ENCODE measurements at regions not wholly inside any gene's neighbourhood (a gene's known extent, or its start where the extent isn't known, plus 50 kb on each side); places are given as distances from the start of the nearest gene placed in this dataset.

- DNase-seq (ENCODE audit: low spot score): no peak
- Mint-ChIP-seq H3K4me3 (ENCODE audit: unreplicated experiment) (no peak overlapping the region), H3K36me3 (ENCODE audit: low read depth) (no peaks in the 10 kb centered on the region), H3K27me3 (ENCODE audit: low read depth) (no peaks in the 10 kb centered on the region), H3K9me3 (ENCODE audit: low read depth) (peaks cover 14% of the 10 kb centered on the region), H3K4me1 (ENCODE audit: low read depth) (no peaks in the 10 kb centered on the region), H3K27ac (ENCODE audit: unreplicated experiment) (no peak overlapping the region)
- no peak for TF ChIP-seq CTCF (IDR thresholded peaks at IDR 0.05)
These were observed 278.4 kb upstream of the CCDC54 start for GRCh38 chr3:107098864-107099263.

GRCh38 chr3:107100137-107100536 lies 277.1 kb upstream of the CCDC54 start:
- Mint-ChIP-seq H3K4me1 (ENCODE audit: low read depth) (no peaks in the 10 kb centered on the region), H3K36me3 (ENCODE audit: low read depth) (no peaks in the 10 kb centered on the region), H3K27ac (ENCODE audit: unreplicated experiment) (no peak overlapping the region), H3K27me3 (ENCODE audit: low read depth) (no peaks in the 10 kb centered on the region), H3K4me3 (ENCODE audit: unreplicated experiment) (no peak overlapping the region), H3K9me3 (ENCODE audit: low read depth) (peaks cover 10% of the 10 kb centered on the region)
- no peak for TF ChIP-seq CTCF (IDR thresholded peaks at IDR 0.05)
- DNase-seq (ENCODE audit: low spot score): no peak

DNA sequence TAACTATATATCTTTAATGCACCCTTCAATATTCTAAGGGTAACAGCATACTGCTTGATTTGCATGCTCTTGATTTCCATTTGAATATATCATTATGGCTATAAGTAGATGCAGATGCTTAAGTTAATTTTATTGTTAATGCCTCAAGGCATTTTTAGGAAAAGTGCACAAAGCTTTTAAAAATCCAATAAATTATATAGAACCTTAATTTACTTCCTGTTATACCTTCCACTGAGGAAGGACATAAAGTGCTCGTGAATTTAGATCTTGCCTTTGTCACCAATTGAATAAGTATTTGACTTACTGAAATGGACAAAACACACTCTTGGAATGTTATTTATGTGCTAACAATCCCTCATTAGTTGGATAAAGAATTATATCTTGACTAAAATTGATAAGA lies 276.7 kb upstream of the CCDC54 start:
- Mint-ChIP-seq H3K27ac (ENCODE audit: unreplicated experiment) (no peak overlapping the region), H3K4me1 (ENCODE audit: low read depth) (no peaks in the 10 kb centered on the region), H3K36me3 (ENCODE audit: low read depth) (no peaks in the 10 kb centered on the region), H3K27me3 (ENCODE audit: low read depth) (no peaks in the 10 kb centered on the region), H3K9me3 (ENCODE audit: low read depth) (peaks cover 8% of the 10 kb centered on the region), H3K4me3 (ENCODE audit: unreplicated experiment) (no peak overlapping the region)
- no peak for DNase-seq (ENCODE audit: low spot score)
- no peak for TF ChIP-seq CTCF (IDR thresholded peaks at IDR 0.05)

GRCh38 chr3:107103786-107104185 lies 273.5 kb upstream of the CCDC54 start:
- no peak for DNase-seq (ENCODE audit: low spot score)
- no peaks in the 10 kb centered on the region for H3K27me3 Mint-ChIP-seq (ENCODE audit: low read depth)
- TF ChIP-seq CTCF (IDR thresholded peaks at IDR 0.05): no peak
- peaks cover 4% of the 10 kb centered on the region for H3K36me3 Mint-ChIP-seq (ENCODE audit: low read depth)
- peaks cover 6% of the 10 kb centered on the region for H3K4me1 Mint-ChIP-seq (ENCODE audit: low read depth)
- no peak overlapping the region for H3K4me3 Mint-ChIP-seq (ENCODE audit: unreplicated experiment)
- no peak overlapping the region for H3K27ac Mint-ChIP-seq (ENCODE audit: unreplicated experiment)
- peaks cover 12% of the 10 kb centered on the region for H3K9me3 Mint-ChIP-seq (ENCODE audit: low read depth)

DNA sequence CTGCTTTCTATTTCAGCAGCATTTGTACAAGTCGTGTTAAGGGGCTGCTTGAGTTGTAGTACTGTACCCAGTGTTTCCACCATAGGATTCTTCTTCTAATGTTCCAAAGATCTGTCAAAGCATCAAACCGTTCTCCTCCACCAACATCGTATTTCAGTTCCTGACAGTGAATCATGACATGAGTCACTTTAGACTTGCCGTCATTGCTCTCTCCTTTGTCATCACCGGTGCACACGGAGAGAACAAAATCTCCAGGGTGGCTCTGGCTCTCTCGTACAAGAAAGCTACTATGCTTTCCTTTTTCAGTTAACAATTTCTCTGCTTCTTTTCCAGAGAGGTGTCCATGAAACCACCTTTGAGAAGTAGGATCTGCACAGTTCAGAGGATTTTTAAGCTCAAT lies 270.9 kb upstream of the CCDC54 start:
- Mint-ChIP-seq H3K4me3 (ENCODE audit: unreplicated experiment) (no peak overlapping the region), H3K4me1 (ENCODE audit: low read depth) (peaks cover 6% of the 10 kb centered on the region), H3K36me3 (ENCODE audit: low read depth) (peaks cover 4% of the 10 kb centered on the region), H3K9me3 (ENCODE audit: low read depth) (peaks cover 12% of the 10 kb centered on the region), H3K27ac (ENCODE audit: unreplicated experiment) (peak overlapping the region; percentile 2), H3K27me3 (ENCODE audit: low read depth) (no peaks in the 10 kb centered on the region)
- no peak for TF ChIP-seq CTCF (IDR thresholded peaks at IDR 0.05)
- DNase-seq (ENCODE audit: low spot score): no peak

Measured in chondrocyte (in vitro differentiated cells).